IPS-11a (cell line): ENCODE measurements at regions not wholly inside any gene's neighbourhood (a gene's known extent, or its start where the extent isn't known, plus 50 kb on each side); places are given as distances from the start of the nearest gene placed in this dataset.

Experiments
- H3K4me3 ChIP-seq: one replicate; pipeline ENCODE4 v1.5.1; 2013; ENCODE audit warnings: low read depth, low read length, control low read depth

DNA sequence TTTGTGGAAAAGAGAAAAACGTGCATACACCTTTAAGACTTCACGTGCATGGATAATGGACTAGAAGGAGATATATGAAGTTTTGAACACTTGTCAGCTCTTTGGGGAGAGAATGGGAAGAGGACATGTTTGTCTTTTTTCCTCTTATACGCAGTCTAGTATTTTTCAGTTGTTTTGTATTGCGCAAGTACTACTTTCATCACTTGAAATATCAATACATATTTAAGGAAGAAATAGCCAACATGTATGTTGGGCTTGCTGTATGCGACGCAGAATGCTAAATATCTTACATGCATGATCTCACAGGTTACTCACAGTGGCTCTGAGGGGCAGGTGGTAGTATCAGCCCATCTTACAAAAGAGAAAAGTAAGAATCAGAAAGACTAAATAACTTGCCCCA lies 176.5 kb upstream of the RUNX1 start:
- no peak overlapping the region for H3K4me3 ChIP-seq

DNA sequence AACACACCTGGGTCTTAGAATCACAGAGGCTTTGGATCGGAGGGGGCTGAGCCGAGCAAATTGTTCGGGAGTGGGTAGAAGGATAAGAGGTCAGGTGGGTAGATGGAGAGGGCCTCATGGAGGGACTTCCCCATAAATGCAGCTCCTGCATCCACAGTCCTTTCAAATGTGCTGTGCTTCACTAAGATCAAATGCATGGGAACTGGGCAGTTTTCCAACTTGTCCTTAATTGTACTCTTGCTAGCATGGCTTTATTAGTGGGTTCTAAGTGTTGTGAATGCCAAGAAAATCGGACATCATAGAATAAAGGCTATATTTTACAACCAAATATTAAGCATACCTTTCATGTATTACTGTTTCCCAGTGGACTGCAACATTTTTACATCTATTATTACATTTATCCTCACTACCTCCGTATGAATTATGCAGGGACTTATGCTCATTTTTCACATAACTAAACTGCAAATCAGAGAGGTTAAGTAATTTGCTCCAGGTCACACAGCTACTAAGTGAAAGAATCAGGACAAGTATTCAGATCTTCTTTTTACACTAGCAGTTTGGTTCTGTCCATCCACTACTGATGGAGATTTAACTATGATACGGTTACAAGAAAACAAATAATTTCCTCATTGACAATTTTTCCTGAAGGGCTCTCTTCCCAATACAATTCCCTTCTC lies 174.5 kb upstream of the RUNX1 start:
- H3K4me3 ChIP-seq, result no peak overlapping the region

DNA sequence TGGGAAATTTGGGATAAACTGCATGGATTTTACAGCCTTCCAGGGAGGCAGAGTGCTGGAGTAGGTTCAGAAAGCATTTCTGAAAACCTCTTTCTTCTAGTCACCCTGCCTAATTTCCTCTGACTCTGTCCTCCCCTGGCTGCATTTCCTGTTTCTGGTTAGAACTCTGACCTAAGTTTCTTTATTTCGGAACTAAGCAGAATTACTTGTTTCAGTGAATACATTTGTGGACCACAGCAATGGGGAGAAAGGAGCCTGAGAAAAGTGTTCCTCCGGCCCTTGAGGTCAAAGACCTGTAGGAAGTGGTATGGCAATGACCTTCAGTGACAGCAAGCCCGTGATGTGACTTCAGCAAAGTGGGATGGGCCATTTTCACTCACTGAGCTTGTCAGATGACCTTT lies 173.4 kb upstream of the RUNX1 start:
- no peak overlapping the region for H3K4me3 ChIP-seq

DNA sequence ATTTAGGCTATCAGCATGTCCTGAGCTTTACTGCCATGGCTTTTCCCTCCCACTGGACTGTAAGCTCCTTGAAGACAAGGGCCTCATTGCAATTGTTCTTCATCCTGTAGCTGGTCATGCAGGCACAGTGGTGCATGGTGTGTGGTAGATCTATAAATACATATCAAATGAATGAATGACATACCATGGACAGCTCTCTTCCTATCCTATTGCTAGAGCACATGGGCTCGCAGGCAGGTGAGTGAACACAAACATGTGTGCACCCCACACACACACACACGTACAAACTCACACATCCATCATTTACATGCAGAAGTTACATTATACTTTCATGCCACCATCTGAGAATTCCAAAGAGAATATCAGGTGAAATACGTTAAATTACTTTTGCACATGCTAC lies 172.9 kb upstream of the RUNX1 start:
- no peak overlapping the region for H3K4me3 ChIP-seq

DNA sequence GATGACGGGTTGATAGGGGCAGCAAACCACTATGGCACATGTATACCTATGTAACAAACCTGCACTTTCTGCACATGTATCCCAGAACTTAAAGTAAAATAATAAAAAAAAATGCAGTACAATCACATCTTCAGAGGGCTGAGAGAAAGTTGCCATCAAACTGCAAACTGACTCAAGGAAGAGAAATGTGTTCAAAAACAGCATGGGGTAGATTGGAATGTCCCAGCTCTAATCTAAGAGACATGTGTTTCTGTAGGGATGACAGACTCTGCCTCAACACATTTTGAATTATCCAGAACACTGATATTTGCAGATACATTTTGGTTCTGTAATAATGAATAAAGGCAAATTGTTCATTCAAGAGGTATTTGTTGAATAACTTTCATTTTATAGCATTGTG lies 171.2 kb upstream of the RUNX1 start:
- H3K4me3 ChIP-seq, result no peak overlapping the region

DNA sequence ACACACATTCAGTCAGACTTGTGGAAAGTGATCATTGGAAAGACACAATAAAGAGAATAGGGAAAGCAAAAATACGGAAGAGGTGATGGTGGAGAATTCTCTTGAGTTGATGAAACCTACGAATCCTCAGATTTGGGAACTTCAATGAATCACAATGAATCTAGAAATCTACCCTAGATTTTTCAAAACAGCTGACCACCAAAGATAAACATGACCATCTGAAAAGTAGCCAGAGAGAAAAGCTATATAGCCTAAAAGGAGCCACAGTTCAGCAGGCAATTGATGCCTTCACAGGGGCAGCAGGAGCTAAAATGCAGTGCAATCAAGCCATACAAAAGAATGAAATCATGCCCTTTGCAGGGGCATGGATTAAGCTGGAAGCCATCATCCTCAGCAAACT lies 170.6 kb upstream of the RUNX1 start:
- H3K4me3 ChIP-seq, result no peak overlapping the region

DNA sequence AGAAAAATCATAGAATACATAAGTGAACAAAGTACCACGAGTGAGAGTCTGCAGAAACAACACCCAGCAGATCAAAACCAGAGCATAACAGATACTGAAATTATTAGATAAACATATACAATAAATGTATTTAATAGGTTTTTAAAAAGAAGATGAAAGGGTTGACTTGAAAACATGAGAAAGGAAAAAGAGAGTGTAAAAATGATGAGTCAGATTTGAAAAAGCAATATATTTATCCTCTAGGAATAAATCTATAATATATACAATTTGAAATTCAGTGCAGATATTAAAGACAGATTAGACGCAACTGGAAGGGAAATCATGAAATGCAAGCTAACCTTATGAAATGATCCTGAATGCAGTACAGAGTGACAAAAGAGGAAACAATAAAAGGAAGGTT lies 170.2 kb upstream of the RUNX1 start:
- no peak overlapping the region for H3K4me3 ChIP-seq

DNA sequence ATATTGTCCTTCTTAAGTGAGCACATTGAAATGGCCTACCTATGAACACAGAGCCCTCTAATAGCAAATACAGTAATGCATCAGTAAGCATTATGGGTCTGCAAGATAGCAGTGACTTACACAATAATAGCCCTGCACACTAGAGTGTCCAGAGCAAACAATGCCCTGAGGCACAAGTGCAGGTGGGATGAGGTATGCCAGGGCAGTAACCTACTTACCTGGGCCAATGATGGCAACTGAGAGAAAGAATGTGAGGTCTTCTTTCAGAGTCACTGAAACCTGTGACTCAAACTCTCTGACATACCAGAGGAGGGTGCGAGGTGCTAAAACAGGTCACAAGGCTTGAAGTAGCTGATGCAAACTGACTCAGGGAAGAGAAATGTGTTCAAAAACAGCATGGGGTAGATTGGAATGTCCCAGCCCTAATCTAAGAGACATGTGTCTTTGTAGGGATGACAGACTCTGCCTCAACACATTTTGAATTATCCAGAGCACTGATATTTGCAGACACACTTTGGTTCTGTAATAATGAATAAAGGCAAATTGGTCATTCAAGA lies 168.5 kb upstream of the RUNX1 start:
- no peak overlapping the region for H3K4me3 ChIP-seq

DNA sequence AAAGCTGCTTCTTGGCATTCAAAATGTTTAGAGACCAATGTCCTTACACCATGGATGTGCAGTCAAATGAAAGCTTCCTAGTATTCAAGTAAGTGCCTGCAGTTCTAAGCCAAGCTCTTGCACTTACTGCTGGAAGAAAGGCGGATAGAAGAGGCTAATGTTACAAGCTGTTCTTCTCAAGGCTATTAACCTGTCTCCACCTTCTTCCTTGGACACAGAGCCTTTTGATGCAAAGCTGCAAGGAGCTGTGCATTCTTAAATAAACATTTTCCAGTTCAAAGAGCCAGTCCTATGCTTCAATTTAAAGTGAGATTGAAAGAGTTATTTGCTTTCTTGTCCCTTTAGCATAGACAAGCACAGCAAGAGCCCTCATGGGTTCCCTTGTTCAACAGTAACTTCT lies 167.9 kb upstream of the RUNX1 start:
- H3K4me3 ChIP-seq, result no peak overlapping the region

DNA sequence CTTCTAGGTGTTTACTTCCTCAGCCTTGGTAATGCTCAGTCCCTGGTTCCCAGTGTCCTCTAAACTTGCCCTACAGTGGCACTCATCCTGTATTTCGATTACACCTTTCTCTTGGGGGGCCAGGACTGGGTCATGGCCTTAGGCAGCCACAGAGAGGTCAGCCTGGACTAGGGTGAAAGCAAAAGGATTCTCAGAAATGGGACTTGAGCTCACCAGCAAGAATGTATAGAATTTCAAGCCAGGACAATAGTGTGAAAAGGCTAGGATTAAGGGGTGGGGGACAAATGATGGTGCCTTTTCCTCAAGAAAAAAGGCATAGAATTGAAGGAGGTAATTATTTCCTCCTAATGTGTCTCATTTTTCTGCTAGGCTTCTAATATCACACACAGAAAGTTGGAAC lies 166.8 kb upstream of the RUNX1 start:
- no peak overlapping the region for H3K4me3 ChIP-seq

DNA sequence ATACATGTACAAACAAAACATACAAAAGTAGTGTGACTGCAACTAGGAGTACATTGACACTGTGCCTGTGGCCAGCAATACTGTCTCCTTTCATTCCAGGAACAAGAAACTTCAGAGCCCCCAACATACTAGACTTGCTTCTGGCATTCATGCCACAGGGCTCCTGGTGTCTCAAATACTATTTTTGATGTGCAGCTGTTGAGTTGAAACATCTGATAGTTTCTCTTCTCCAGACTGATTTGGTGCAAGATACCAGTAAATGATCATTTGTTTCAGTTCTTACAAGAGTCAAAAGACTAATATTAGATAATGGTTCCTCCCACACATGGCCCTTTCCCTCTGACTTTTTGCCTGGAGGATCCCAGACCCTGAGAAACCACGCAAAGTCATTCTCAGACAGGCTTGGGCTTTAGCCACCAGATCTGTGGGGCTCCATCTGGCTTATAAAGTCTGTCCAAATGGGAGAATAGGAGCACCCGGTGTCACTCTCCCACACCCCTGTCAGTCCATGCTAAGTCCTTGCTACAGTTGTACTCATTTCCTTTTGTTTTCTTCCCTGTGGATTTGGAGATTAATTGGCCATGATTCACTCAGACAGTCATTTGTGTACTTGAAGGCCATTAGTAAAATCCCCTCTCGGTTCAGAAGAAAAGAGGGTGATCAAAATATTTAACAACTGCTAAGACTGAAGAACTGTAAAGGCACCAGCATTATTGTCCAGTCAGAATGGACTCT lies 163.5 kb upstream of the RUNX1 start:
- H3K4me3 ChIP-seq, result no peak overlapping the region

DNA sequence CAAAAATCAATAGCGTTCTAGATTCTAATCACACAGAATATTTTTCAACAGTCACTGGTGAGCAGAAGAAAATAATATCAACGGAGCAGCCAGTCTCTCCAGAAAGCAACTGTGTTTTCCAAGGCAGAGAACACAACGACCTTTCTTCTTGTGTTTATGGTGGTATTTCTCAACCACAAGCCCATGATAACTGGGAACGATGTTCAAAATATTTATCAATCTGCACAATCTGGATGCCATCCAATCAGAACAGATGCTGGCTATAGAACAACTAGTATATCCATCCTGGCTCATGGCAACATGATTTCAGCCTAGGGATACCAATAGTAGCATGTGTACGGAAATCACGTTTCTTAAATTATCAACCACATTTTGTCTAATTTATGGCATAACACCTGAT lies 162.7 kb upstream of the RUNX1 start:
- H3K4me3 ChIP-seq, result no peak overlapping the region

DNA sequence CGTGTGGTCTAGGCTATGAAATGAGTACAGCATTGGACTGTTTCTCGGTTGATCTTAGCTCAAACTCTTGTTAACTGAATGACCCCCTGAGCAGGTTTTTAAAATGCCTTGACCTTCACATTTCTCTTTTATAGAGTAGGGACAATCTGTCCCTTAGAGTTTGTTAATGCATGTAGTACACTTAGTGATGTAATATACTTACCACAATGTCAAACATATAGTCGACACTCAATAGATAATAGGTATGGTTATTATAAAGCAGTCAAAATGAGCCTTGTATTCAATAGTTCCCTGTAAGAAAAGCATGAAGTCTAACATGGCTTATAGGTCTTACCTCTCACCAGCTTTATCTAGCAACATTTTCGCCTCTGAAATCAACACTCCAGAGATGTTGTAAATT lies 161.0 kb upstream of the RUNX1 start:
- H3K4me3 ChIP-seq, result no peak overlapping the region

DNA sequence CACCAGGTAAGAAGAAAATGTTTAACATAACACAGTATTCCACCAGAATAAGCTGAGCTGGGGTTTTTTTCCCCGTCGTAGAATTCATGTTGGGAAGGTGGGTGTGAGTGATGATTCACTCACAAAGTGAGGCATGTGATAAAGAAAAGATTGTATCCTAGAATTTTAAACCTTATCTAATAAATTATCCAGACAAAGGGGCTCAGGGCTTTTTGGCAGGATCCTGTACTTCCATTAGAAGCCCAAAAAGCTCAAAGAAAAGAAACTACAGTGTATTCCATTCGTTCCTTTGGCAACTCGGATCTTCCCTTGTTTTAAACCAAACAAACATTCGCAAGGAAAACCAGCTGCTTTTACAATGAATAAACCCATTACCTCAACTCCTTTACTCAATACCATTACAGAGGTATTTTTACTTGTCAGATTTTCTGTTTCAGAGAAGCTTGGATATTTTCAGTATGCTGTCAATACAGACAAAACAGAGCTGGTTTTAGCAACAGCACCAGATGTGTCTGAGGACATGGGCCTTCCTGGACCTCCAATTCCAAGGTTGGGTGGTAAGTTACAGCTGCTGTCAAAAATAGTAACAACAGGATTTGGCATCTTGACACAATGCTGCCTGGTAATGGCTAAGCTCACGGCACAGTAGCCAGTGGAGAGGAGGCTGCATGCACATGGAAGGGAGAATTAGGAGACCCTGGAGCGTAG lies 159.9 kb upstream of the RUNX1 start:
- no peak overlapping the region for H3K4me3 ChIP-seq

DNA sequence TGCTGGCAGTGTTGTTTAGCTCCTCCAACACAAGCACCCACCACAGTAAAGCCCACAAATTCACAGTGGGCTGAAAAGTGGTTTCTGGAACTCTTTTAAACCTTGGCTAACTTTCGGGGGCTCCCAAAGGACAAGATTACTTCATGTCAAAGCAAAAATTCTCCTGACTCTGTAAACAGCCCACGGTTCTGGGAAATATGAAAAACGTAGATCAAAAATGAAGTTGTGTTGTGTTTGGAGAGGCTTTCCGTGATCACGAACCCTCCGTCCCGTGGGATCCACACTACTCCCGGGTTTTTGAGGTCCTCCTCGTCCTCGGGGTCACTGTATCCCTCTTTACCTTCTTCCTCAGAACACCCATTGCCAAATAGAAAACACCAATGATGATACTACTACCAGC lies 159.0 kb upstream of the RUNX1 start:
- no peak overlapping the region for H3K4me3 ChIP-seq

DNA sequence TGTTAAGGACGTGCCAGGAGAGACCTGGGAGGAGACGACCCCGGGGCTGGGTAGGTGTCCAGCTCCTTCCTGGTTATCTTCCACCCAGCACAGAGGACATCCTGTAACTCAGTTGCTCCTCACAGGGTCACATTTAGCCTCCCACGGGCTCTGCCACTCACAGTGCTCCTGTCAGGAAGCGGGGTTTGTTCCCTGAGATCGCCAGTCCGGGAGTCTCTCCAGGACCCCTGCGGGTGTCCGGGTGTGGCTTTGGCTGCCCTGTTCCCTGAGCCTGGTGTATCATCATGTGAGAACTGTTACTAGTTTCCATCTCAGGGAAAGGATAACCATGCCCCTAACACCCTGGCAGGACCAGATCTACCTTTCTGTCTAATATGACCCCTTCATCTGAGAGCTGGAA lies 158.2 kb upstream of the RUNX1 start:
- H3K4me3 ChIP-seq, result no peak overlapping the region

DNA sequence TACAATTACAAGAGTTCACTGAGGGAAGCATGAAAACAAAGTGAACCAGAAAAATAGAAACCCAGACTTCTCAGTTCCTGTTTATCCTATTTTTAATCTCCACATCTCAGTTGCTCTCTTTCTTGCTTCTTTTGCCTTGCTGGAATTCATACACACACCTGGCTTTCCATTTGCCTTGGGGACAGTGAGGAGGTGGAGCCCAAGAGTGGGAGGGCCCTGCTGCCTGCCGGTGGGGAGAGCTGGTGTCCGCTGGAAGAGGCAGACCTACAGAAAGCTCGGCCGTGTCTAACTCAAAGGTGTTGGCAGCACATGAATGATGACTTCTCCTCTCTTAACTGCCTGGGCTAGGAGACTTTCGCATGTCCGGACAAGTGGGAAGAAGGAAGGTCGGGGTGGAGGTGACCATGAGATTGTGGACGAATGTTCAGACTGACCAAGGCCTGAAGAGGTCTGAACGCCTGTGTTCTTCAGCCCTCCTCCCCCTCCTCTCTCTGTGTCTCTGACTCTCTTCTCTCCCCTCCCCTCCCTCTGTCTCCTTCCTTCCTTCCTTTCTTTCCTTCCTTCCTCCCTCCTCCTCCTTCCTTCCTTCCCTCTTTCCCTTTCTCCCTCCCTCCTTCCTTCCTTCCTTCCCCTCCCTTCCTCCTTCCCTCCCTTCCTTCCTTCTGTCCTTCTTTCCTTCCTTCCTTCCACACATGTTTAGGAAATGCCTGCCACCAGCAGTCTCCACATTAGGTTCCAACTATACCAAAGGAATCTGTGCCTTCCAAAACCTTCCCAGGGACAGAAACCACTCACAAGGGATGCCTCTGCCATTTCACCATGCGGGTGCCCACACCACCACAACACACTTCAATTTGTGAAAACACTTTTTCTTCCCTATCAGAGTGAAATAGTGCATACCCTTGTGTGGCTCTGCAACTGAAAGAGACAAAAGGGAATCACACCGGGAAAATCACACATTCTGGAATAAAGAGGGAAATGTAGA lies 157.3 kb upstream of the RUNX1 start:
- H3K4me3 ChIP-seq, result no peak overlapping the region

DNA sequence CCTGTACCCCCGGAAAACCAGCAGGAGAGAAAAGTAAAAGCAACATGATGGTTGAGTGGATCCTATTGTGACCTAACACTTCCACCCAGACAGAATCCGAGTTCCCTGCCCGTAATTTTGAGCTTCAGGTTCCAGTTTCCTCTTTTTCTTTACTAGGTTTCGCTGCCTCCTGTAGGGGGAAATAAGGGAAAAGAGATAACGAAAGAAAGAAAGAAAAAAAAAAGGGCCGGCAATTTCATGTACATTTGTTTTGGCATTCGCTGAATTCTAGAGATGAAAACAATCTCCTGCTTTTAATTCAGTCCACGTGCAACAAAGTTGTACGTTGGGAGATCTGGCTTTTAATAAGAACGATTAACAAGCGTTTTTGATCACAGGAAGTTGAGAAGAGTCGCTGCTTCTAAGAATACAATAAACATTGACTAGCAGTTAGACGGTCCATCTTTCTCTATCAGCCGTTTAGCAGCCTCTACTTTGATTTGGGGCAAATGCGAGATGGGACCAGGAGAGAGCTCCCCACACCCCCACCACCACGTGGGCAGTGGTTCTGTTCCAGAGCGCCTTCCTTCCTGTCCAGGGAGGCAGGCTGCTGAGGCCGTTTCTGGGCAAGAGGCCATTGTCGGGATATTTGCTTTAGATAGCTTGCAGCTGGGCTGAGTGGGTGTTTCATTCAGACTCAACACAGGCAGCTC lies 155.9 kb upstream of the RUNX1 start:
- H3K4me3 ChIP-seq, result no peak overlapping the region

DNA sequence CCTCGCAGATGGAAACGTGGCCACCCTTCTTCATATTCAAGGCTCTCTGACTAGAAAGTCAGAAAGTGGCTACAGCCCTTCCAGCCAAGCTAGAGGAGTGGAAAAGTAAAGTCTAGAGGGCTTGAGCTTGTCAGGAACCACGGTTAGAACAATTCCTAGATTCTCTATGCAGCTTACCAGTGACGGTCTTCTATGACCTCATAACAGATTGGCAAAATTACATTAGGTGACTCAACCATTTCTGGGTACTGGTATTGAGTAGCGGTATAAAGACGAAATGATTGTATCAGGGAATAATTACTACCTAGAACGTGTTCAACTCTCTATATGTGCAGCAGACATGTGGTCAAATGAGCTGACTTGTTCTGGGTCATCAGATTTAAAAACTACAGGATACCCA lies 155.0 kb upstream of the RUNX1 start:
- no peak overlapping the region for H3K4me3 ChIP-seq
